ENCODE measurements at regions not wholly inside any gene's neighbourhood (a gene's known extent, or its start where the extent isn't known, plus 50 kb on each side); places are given as distances from the start of the nearest gene placed in this dataset.

- TF ChIP-seq CUX1 (IDR thresholded peaks at IDR 0.05; ENCODE audit: insufficient replicate concordance, low read depth, low read length), result no peak
- TF ChIP-seq HDAC2 (IDR thresholded peaks at IDR 0.05), result no peak
- no peak for TF ChIP-seq SMAD5 (IDR thresholded peaks at IDR 0.05; ENCODE audit: low read depth)
- no peak for TF ChIP-seq MYC (IDR thresholded peaks at IDR 0.05; ENCODE audit: insufficient read depth, insufficient read length, insufficient replicate concordance, low read length, severe bottlenecking)
- TF ChIP-seq TARDBP (IDR thresholded peaks at IDR 0.05; ENCODE audit: borderline replicate concordance), result no peak
- no peak for TF ChIP-seq BRCA1 (IDR thresholded peaks at IDR 0.05; ENCODE audit: low read depth, low read length)
- TF ChIP-seq SREBF1 (IDR thresholded peaks at IDR 0.05; ENCODE audit: low read length), result no peak
- TF ChIP-seq ZNF687 (IDR thresholded peaks at IDR 0.05), result no peak
Observed at GRCh38 chr4:136793848-136794247, 738.4 kb downstream of the PCDH18 start (continued).
